PC-3 (cell line): ENCODE measurements at regions not wholly inside any gene's neighbourhood (a gene's known extent, or its start where the extent isn't known, plus 50 kb on each side); places are given as distances from the start of the nearest gene placed in this dataset.

Experiments used
- CTCF ChIP-seq: fragments of 300-600 bp; sonication (generic); conservative IDR thresholded peaks from 2 replicates; pipeline ENCODE4 v1.5.1; 2017; ENCODE audit warnings: antibody characterized with exemption, low read depth, mild to moderate bottlenecking, low read length
- EZH2phosphoT487 ChIP-seq: fragments of 300-600 bp; sonication (generic); IDR thresholded peaks from 2 replicates; pipeline ENCODE4 v1.6.1; 2018; ENCODE audit warnings: mild to moderate bottlenecking, antibody characterized with exemption, low read length, borderline replicate concordance

- TF ChIP-seq CTCF (no peak), EZH2phosphoT487 (no peak)
Measured at GRCh38 chr16:51244887-51245657, 94.0 kb upstream of the SALL1 start.
